ENCODE measurements at regions not wholly inside any gene's neighbourhood (a gene's known extent, or its start where the extent isn't known, plus 50 kb on each side); places are given as distances from the start of the nearest gene placed in this dataset.
A peak's percentile ranks its signal among the peaks of the same experiment; 100 is the strongest.

DNA sequence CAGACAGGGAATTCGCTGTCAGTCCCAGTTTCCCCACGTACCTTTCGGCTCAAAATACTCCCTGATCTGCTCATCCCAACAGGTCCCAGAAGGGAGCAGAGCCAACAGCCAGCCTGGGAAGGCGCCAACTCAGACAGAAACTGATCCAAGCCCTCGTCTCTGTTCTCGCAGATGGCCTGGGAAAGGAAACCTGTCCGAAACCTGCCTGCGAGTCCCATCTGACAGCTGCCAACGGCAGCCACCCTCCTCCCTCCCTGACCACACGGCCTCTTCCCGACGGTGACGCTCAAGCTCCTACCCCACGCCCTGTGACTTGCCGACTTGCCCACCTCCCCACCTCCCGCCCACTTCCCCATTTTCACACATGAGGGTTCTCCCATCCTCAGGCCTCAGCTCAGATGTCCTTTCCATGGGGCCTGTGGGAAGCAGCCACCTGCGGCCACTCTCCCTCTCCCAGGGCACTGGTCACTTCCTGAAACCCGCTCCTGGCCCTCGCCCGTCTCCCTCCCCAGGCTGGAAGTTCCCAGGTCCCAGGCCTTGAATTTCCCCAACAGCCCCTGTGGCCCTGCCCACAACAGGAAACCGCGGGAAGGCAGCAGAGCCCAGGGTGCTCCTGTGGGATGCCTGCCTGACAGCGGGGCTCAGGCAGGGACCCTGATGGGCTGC lies 60.9 kb upstream of the FBRSL1 start:
- Histone ChIP-seq H3K4me1 (ENCODE audit: insufficient read depth, poor library complexity, severe bottlenecking) (no peaks in the 10 kb centered on the region), H3K4me3 (ENCODE audit: severe bottlenecking) (no peak overlapping the region), H3K9me3 (ENCODE audit: severe bottlenecking) (no peaks in the 10 kb centered on the region), H3K27ac (ENCODE audit: poor library complexity, severe bottlenecking) (no peak overlapping the region), H3K36me3 (ENCODE audit: low read depth) (no peaks in the 10 kb centered on the region), H3K27me3 (ENCODE audit: insufficient read depth, poor library complexity, severe bottlenecking) (peaks cover under 1% of the 10 kb centered on the region)
- 0 out of 3 replicates have a peak, but pooled peaks have one; percentile 7 for ATAC-seq (ENCODE audit: low read depth)
- TF ChIP-seq, protein P1, sequence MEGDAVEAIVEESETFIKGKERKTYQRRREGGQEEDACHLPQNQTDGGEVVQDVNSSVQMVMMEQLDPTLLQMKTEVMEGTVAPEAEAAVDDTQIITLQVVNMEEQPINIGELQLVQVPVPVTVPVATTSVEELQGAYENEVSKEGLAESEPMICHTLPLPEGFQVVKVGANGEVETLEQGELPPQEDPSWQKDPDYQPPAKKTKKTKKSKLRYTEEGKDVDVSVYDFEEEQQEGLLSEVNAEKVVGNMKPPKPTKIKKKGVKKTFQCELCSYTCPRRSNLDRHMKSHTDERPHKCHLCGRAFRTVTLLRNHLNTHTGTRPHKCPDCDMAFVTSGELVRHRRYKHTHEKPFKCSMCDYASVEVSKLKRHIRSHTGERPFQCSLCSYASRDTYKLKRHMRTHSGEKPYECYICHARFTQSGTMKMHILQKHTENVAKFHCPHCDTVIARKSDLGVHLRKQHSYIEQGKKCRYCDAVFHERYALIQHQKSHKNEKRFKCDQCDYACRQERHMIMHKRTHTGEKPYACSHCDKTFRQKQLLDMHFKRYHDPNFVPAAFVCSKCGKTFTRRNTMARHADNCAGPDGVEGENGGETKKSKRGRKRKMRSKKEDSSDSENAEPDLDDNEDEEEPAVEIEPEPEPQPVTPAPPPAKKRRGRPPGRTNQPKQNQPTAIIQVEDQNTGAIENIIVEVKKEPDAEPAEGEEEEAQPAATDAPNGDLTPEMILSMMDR (IDR thresholded peaks at IDR 0.05; ENCODE audit: poor library complexity, severe bottlenecking), result no peak
- no peak for DNase-seq (ENCODE audit: low spot score)

DNA sequence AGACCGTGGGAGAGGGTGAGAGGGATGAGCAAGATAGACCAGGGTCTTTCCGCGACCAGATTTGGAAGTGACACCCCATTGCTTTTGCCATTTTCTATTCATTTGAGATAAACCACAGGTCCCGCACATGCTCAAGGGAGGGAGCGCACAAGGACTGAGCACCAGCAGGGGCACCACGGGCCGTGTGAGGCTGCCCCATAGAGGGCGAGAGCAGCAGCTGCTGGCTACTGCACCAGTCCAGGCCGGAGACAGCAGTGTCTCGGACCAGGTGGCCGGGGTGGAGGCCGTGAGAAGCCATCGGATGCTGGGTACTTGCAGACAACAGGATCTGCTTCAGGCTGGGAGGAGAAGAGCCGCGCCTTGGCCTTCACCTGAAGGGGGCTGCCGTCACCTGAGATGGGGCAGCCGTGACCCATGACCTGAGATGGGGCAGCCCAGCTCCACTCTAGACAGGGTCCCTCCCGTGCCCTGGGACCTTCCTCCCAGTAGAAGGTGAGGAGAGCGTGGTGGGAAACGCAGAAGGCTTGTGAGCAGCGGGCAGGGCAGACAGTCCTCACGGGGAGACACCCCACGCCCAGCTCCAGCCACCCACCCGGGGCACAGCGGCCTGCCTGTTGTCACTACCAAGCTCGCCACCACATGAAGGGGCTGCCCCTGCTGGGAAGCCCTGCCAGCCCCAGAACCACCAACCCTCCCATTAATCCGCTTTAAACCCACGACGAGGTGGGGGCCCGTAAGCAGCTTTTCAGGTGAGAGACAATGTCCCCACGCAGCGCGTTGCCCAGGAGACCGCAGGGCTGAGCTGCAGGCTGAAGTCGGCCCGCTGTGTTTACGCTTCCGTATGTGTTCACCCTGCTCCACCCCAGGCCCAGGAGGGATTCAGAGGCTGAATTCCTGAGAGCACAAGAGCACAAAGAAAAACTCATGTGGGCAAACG lies 61.7 kb upstream of the FBRSL1 start:
- DNase-seq (ENCODE audit: low spot score), result no peak
- H3K27me3 ChIP-seq (ENCODE audit: insufficient read depth, poor library complexity, severe bottlenecking), result no peaks in the 10 kb centered on the region
- H3K36me3 ChIP-seq (ENCODE audit: low read depth), result no peaks in the 10 kb centered on the region
- H3K4me3 ChIP-seq (ENCODE audit: severe bottlenecking), result no peak overlapping the region
- TF ChIP-seq, protein P1 (IDR thresholded peaks at IDR 0.05; ENCODE audit: poor library complexity, severe bottlenecking), result no peak
- H3K27ac ChIP-seq (ENCODE audit: poor library complexity, severe bottlenecking), result no peak overlapping the region
- H3K9me3 ChIP-seq (ENCODE audit: severe bottlenecking), result no peaks in the 10 kb centered on the region
- ATAC-seq (ENCODE audit: low read depth), result no peak
- no peaks in the 10 kb centered on the region for H3K4me1 ChIP-seq (ENCODE audit: insufficient read depth, poor library complexity, severe bottlenecking)

DNA sequence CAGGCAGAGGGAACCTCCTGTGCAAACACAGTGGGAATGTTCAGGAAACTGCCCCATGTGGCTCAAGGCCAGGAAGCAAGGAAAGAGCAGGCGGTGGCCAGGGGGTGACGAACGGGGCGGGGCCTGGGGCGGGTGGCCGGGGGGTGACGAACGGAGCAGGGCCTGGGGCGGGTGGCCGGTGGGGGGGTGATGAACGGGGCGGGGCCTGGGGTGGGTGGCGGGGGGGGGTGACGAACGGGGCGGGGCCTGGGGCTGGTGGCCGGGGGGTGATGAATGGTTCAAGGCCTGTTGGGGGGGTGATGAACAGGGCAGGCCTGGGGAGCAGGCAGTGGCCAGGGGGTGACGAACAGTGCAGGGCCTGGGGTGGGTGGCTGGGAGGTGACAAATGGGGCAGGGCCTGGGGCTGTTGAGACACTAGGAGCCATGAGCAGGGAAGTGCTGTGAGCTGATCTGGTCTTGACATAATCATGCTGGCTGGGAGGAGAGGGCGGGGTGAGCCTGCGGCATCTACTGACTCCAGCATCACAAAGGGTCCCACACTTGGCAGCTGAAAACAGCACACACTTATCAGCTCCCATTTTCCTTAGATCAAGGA lies 62.7 kb upstream of the FBRSL1 start:
- Histone ChIP-seq H3K9me3 (ENCODE audit: severe bottlenecking) (no peaks in the 10 kb centered on the region), H3K27me3 (ENCODE audit: insufficient read depth, poor library complexity, severe bottlenecking) (no peaks in the 10 kb centered on the region), H3K27ac (ENCODE audit: poor library complexity, severe bottlenecking) (no peak overlapping the region), H3K4me3 (ENCODE audit: severe bottlenecking) (no peak overlapping the region), H3K4me1 (ENCODE audit: insufficient read depth, poor library complexity, severe bottlenecking) (no peaks in the 10 kb centered on the region), H3K36me3 (ENCODE audit: low read depth) (no peaks in the 10 kb centered on the region)
- TF ChIP-seq, protein P1 (IDR thresholded peaks at IDR 0.05; ENCODE audit: poor library complexity, severe bottlenecking), result no peak
- ATAC-seq (ENCODE audit: low read depth) (no peak; the same call in 2 of the 3 replicates), DNase-seq (ENCODE audit: low spot score) (no peak)

DNA sequence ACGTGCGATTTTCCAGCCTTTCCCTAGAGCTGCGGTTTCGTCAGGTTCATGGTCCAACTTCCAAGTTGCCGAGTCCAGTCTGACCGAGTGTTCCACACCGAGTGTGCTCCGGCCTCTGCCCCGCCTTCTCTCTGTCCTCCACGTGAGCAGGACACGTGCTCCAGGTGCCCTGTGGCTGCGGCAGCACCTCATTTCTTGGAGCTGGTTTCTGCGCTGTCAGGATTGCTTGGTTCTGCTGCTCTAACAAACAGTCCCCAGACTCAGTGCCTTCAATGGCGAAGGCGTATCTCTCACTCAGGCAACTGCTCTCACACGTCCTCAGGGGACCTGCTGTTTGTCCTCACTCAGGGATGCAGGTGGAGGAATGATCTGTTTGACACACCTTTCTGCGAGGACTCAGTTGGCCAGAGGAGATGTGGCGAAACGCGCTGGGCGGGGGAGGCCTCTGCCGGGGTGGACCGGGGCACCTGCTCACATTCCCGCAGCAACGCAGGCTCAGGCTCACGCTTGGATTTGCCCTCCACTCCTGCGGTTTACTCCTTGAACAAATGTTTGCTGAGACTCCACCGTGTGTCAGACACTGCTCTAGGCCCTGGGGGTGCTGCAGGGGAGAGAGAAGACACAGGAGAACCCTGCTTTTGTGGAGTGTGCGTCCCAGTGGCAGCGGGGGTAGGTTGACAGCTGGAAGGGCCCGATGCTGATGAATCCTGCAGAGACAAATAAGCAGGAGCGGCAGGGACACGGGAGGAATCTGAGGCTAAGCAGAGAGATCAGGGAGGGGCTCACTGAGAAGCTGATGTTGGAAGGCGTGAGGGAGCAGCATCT lies 63.4 kb upstream of the FBRSL1 start:
- TF ChIP-seq, protein P1 (IDR thresholded peaks at IDR 0.05; ENCODE audit: poor library complexity, severe bottlenecking), result no peak
- Histone ChIP-seq H3K4me1 (ENCODE audit: insufficient read depth, poor library complexity, severe bottlenecking) (no peaks in the 10 kb centered on the region), H3K4me3 (ENCODE audit: severe bottlenecking) (no peak overlapping the region), H3K27me3 (ENCODE audit: insufficient read depth, poor library complexity, severe bottlenecking) (no peaks in the 10 kb centered on the region), H3K27ac (ENCODE audit: poor library complexity, severe bottlenecking) (no peak overlapping the region), H3K36me3 (ENCODE audit: low read depth) (no peaks in the 10 kb centered on the region), H3K9me3 (ENCODE audit: severe bottlenecking) (no peaks in the 10 kb centered on the region)
- ATAC-seq (ENCODE audit: low read depth) (peak; percentile 44; the same call in 2 of the 3 replicates), DNase-seq (ENCODE audit: low spot score) (no peak)

Data from RWPE2 (cell line).